SK-N-MC (cell line): ENCODE measurements at regions not wholly inside any gene's neighbourhood (a gene's known extent, or its start where the extent isn't known, plus 50 kb on each side); places are given as distances from the start of the nearest gene placed in this dataset.

Source experiments
- DNase-seq: peaks from one replicate; pipeline ENCODE4 v3.0.0-alpha.2; 2011; ENCODE audit warnings: low read depth, low spot score
- H3K27ac ChIP-seq: fragments of 200-600 bp; sonication (generic); 2 replicates; pipeline ENCODE4 v1.5.1; 2016; ENCODE audit warnings: mixed run types
- H3K36me3 ChIP-seq: fragments of 200-600 bp; sonication (generic); 2 replicates; pipeline ENCODE4 v1.6.1; 2017; ENCODE audit warnings: antibody characterized with exemption, low read length, mixed read lengths; ENCODE audit not compliant: insufficient read depth
- H3K4me3 ChIP-seq: fragments of 200-600 bp; sonication (generic); 2 replicates; pipeline ENCODE4 v1.5.1; 2016
- H3K9ac ChIP-seq: fragments of 200-600 bp; sonication (generic); 2 replicates; pipeline ENCODE4 v1.8.0; 2017; ENCODE audit warnings: mixed run types, mixed read lengths; ENCODE audit not compliant: insufficient read length
- H3K9me3 ChIP-seq: fragments of 200-600 bp; sonication (generic); 2 replicates; pipeline ENCODE4 v1.6.1; 2017; ENCODE audit warnings: low read depth, mild to moderate bottlenecking, antibody characterized with exemption, low read length, moderate library complexity, mixed read lengths
- EZH2 ChIP-seq: fragments of 200-600 bp; sonication (generic); IDR thresholded peaks from one replicate; pipeline ENCODE4 v1.6.1; 2017; ENCODE audit warnings: antibody characterized with exemption
- FOXP2 ChIP-seq: optimal IDR thresholded peaks from 2 replicates; pipeline ENCODE3; 2011; ENCODE audit warnings: mild to moderate bottlenecking, moderate library complexity; ENCODE audit not compliant: insufficient read depth; ENCODE audit errors: extremely low read length, control extremely low read depth
- POLR2AphosphoS5 ChIP-seq: IDR thresholded peaks from 2 replicates; pipeline ENCODE4 v1.6.1; 2012; ENCODE audit warnings: mild to moderate bottlenecking, low read depth, low read length, borderline replicate concordance

DNA sequence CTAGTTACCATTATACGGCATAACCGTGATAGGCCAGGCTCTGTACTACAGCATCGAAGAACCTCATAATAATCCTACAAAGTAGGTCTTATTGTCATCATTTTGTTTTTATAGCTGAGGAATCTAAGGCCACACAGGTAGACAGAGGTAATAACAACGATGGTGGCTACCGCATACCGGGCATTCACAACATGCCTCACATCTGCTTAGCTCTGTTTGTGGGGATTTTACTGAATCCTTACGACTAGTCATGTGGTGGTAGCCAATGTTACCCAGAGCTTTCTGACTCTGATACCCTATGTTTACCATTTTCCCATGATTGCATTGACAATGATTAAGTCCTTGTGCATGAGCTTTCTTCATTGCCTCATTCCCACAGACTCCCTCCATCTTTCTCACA is 269.4 kb downstream of the TCF7L2 start:
- TF ChIP-seq FOXP2 (no peak), EZH2 (no peak), POLR2AphosphoS5 (no peak)
- no peaks in the 10 kb centered on the region for H3K36me3 ChIP-seq

GRCh38 chr10:113221756-113222168 is 271.7 kb downstream of the TCF7L2 start:
- DNase-seq: no peak

More for the DNA sequence above, 269.4 kb downstream of the TCF7L2 start:
- H3K27ac ChIP-seq: no peak overlapping the region
- no peak for DNase-seq
- no peaks in the 10 kb centered on the region for H3K9me3 ChIP-seq
- no peak overlapping the region for H3K4me3 ChIP-seq
- H3K9ac ChIP-seq: no peak overlapping the region

DNA sequence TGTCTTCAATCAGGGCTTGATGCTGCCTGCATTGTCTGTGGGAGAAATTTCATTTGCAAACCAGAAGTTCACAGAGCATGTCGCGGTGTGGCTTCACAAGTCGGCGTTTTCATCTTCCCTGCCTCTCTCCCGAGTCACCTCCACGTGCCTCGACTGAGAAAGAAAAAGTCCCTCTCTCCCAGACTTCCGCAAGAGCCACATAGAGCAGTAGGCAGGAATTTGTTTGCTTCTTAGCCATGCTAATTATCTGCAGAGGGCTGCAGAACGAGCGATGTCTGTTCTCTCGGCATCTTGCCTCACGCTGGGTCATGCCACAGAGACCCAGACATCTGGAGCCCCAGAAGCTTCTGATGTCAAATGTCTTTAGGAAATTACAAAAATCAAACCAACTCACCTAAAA is 272.2 kb downstream of the TCF7L2 start:
- no peak overlapping the region for H3K27ac ChIP-seq
- H3K9ac ChIP-seq: no peak overlapping the region

More at GRCh38 chr10:113221756-113222168, 271.7 kb downstream of the TCF7L2 start:
- no peaks in the 10 kb centered on the region for H3K9me3 ChIP-seq
- no peak for TF ChIP-seq EZH2
- no peak for TF ChIP-seq POLR2AphosphoS5
- TF ChIP-seq FOXP2: no peak
- H3K9ac ChIP-seq: no peak overlapping the region
- H3K27ac ChIP-seq: no peak overlapping the region
- H3K4me3 ChIP-seq: no peak overlapping the region
- H3K36me3 ChIP-seq: no peaks in the 10 kb centered on the region

DNA sequence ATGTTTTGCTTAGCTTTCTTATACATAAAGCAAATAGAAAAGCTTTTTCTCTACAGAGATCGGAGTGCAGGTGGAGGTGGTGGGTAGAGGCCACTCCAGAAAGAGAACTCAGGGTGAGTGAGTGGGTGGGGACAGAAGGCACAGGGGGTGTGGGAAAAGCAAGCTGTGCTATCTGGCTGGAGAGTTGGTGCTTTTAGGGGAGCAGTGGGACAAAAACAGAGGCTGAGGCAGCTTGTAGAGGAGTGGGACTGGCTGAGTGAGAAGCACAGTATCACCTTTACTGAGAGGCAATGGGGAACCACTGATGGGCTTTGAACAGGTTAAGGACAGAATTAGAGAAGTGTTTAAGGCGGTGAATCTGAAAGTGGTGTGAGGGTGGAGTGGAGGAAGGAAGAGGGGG is 275.3 kb downstream of the TCF7L2 start:
- Histone ChIP-seq H3K9ac (no peak overlapping the region), H3K27ac (no peak overlapping the region), H3K9me3 (no peaks in the 10 kb centered on the region), H3K4me3 (no peak overlapping the region), H3K36me3 (no peaks in the 10 kb centered on the region)
- TF ChIP-seq FOXP2 (no peak), EZH2 (no peak), POLR2AphosphoS5 (no peak)
- DNase-seq: no peak

More for the DNA sequence above, 272.2 kb downstream of the TCF7L2 start:
- Histone ChIP-seq H3K36me3 (no peaks in the 10 kb centered on the region), H3K9me3 (no peaks in the 10 kb centered on the region), H3K4me3 (no peak overlapping the region)
- TF ChIP-seq EZH2: no peak
- no peak for TF ChIP-seq POLR2AphosphoS5
- no peak for DNase-seq

DNA sequence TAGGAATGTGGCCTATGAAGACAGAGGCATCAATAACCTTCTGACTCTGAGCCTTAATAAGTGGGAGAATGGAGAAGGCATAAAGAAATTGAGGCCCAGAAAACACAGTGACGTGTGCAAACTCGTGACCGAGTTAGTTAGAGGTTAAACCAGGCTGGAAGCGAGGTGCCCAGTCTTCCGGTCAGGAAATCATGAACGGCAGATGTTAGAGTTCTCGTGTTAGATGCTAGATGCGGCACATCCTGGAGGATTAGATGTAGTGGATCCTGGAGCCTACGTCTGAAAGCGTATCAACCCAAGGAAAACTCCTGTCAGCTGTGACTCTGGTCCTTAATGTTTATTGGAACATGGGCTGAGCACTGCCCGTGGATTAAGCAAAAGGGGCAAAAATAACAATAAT is 275.9 kb downstream of the TCF7L2 start:
- DNase-seq: no peak
- no peaks in the 10 kb centered on the region for H3K36me3 ChIP-seq
- TF ChIP-seq POLR2AphosphoS5: no peak
- no peak for TF ChIP-seq EZH2
- TF ChIP-seq FOXP2: no peak
- no peak overlapping the region for H3K27ac ChIP-seq
- no peak overlapping the region for H3K9ac ChIP-seq
- no peak overlapping the region for H3K4me3 ChIP-seq
- no peaks in the 10 kb centered on the region for H3K9me3 ChIP-seq

- TF ChIP-seq FOXP2 (no peak), EZH2 (no peak), POLR2AphosphoS5 (no peak)
- no peaks in the 10 kb centered on the region for H3K36me3 ChIP-seq
These were observed 276.4 kb downstream of the TCF7L2 start for GRCh38 chr10:113226399-113226798.

GRCh38 chr10:113226831-113227445 is 276.9 kb downstream of the TCF7L2 start:
- Histone ChIP-seq H3K9ac (no peak overlapping the region), H3K9me3 (no peaks in the 10 kb centered on the region), H3K27ac (no peak overlapping the region), H3K4me3 (no peak overlapping the region), H3K36me3 (no peaks in the 10 kb centered on the region)
- no peak for DNase-seq
- no peak for TF ChIP-seq POLR2AphosphoS5
- TF ChIP-seq FOXP2: no peak
- no peak for TF ChIP-seq EZH2

More at GRCh38 chr10:113226399-113226798, 276.4 kb downstream of the TCF7L2 start:
- no peak for DNase-seq
- no peak overlapping the region for H3K27ac ChIP-seq
- no peak overlapping the region for H3K4me3 ChIP-seq
- no peak overlapping the region for H3K9ac ChIP-seq
- no peaks in the 10 kb centered on the region for H3K9me3 ChIP-seq

- no peak overlapping the region for H3K9ac ChIP-seq
- no peak for TF ChIP-seq POLR2AphosphoS5
- TF ChIP-seq FOXP2: no peak
- no peak for TF ChIP-seq EZH2
- DNase-seq: no peak
- no peaks in the 10 kb centered on the region for H3K36me3 ChIP-seq
- H3K27ac ChIP-seq: no peak overlapping the region
- no peaks in the 10 kb centered on the region for H3K9me3 ChIP-seq
- no peak overlapping the region for H3K4me3 ChIP-seq
These were observed 278.5 kb downstream of the TCF7L2 start for GRCh38 chr10:113228530-113228929.

DNA sequence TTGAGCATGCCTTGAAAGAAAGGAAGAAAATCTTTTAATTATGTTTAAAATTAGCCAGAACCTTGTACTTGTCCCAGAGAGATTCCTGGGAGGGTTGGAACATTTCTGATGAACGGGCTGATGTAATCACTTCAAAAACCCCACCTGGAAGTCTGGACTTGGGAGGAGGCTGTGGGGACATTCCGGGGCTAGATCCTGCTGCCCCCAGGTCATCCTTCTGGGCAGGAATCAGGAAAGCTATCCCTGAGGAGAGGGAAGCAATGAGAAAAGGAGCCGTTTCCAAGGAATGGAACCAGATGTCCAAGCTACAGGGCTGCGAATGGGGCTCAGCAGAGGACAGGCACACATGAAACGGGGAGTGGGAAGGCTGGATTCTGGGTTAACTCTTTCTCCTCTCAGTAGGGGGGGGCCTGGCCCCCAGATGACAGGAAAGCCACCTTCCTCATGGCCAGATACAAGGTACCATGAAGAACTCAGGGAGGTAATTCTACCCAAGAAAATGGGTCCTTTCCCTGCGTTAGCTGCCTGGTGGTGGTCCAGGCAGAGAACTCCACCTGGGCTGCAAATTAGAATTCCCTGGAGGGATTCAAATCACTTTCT is 280.1 kb downstream of the TCF7L2 start:
- no peaks in the 10 kb centered on the region for H3K9me3 ChIP-seq
- H3K36me3 ChIP-seq: no peaks in the 10 kb centered on the region
- H3K27ac ChIP-seq: no peak overlapping the region
- H3K9ac ChIP-seq: no peak overlapping the region
- DNase-seq: no peak
- TF ChIP-seq FOXP2: no peak
- TF ChIP-seq EZH2: no peak
- TF ChIP-seq POLR2AphosphoS5: no peak
- H3K4me3 ChIP-seq: no peak overlapping the region
